ENCODE measurements at regions not wholly inside any gene's neighbourhood (a gene's known extent, or its start where the extent isn't known, plus 50 kb on each side); places are given as distances from the start of the nearest gene placed in this dataset.

- H3K4me3 ChIP-seq (ENCODE audit: control insufficient read depth, low read depth, low read length), result no peak overlapping the region
- DNase-seq (ENCODE audit: low read depth), result no peak
- TF ChIP-seq, protein P1, sequence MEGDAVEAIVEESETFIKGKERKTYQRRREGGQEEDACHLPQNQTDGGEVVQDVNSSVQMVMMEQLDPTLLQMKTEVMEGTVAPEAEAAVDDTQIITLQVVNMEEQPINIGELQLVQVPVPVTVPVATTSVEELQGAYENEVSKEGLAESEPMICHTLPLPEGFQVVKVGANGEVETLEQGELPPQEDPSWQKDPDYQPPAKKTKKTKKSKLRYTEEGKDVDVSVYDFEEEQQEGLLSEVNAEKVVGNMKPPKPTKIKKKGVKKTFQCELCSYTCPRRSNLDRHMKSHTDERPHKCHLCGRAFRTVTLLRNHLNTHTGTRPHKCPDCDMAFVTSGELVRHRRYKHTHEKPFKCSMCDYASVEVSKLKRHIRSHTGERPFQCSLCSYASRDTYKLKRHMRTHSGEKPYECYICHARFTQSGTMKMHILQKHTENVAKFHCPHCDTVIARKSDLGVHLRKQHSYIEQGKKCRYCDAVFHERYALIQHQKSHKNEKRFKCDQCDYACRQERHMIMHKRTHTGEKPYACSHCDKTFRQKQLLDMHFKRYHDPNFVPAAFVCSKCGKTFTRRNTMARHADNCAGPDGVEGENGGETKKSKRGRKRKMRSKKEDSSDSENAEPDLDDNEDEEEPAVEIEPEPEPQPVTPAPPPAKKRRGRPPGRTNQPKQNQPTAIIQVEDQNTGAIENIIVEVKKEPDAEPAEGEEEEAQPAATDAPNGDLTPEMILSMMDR (conservative IDR thresholded peaks at IDR 0.05; ENCODE audit: control insufficient read depth, insufficient read depth, low read depth, low read length), result no peak
Measured at GRCh38 chr10:108574233-108574632, 1349.1 kb downstream of the XPNPEP1 start.

GRCh38 chr10:108568824-108569223 is 1354.5 kb downstream of the XPNPEP1 start:
- H3K4me3 ChIP-seq (ENCODE audit: control insufficient read depth, low read depth, low read length), result no peak overlapping the region
- no peak for DNase-seq (ENCODE audit: low read depth)
- TF ChIP-seq, protein P1 (conservative IDR thresholded peaks at IDR 0.05; ENCODE audit: control insufficient read depth, insufficient read depth, low read depth, low read length), result no peak

- TF ChIP-seq, protein P1 (conservative IDR thresholded peaks at IDR 0.05; ENCODE audit: control insufficient read depth, insufficient read depth, low read depth, low read length), result no peak
- DNase-seq (ENCODE audit: low read depth), result no peak
- H3K4me3 ChIP-seq (ENCODE audit: control insufficient read depth, low read depth, low read length), result no peak overlapping the region
Measured at GRCh38 chr10:108567899-108568752, 1355.2 kb downstream of the XPNPEP1 start.

GRCh38 chr10:108566316-108567107 is 1356.8 kb downstream of the XPNPEP1 start:
- no peak overlapping the region for H3K4me3 ChIP-seq (ENCODE audit: control insufficient read depth, low read depth, low read length)
- no peak for DNase-seq (ENCODE audit: low read depth)

DNA sequence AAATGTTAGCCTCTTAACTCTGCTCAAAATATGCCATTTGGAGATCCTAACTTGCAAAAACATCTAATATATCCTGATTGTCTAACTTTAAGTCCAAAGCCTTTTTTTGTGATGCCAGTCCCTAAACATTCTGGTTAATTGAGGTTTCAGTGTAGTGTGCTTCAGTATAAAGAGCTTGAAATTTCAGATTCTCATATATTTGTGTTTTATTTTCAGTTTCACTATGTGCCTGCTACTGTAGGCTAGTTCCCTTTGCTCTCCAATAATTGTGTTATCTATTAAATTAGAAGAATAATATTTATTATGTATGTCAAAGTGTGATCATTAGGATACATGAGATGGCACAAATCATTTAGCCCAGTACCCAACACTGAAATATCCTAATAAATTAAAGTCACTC is 1361.2 kb downstream of the XPNPEP1 start:
- no peak for DNase-seq (ENCODE audit: low read depth)
- H3K4me3 ChIP-seq (ENCODE audit: control insufficient read depth, low read depth, low read length), result no peak overlapping the region
- TF ChIP-seq, protein P1 (conservative IDR thresholded peaks at IDR 0.05; ENCODE audit: control insufficient read depth, insufficient read depth, low read depth, low read length), result no peak

More at GRCh38 chr10:108566316-108567107, 1356.8 kb downstream of the XPNPEP1 start:
- TF ChIP-seq, protein P1 (conservative IDR thresholded peaks at IDR 0.05; ENCODE audit: control insufficient read depth, insufficient read depth, low read depth, low read length), result no peak

DNA sequence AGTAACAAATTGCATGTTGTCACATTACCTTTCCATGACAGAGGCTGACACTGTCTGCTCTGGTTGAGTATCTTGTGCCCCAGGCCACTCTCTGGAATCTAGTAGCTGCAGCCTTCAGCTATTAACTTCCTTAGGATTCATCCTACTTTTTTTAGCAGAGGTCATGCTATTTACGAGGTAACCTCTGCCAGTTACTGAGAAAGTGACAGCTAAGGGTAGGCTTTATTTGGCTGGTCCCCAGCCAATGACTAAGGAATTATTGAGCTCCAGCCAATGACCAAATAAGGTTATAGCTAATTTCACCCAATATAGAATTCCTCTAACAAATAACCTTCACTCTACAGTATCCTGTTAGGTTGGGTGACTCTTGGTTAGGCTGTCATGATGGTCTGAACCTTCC is 1361.7 kb downstream of the XPNPEP1 start:
- TF ChIP-seq, protein P1 (conservative IDR thresholded peaks at IDR 0.05; ENCODE audit: control insufficient read depth, insufficient read depth, low read depth, low read length), result no peak
- peak; percentile 76 for DNase-seq (ENCODE audit: low read depth)
- H3K4me3 ChIP-seq (ENCODE audit: control insufficient read depth, low read depth, low read length), result peak overlapping the region; percentile 20

All from fibroblast of mammary gland (primary cell).